Esophagus mucosa (tissue), 1 donor: ENCODE measurements at regions not wholly inside any gene's neighbourhood (a gene's known extent, or its start where the extent isn't known, plus 50 kb on each side); places are given as distances from the start of the nearest gene placed in this dataset.
"Not testable (repeated sequence)": the region's sequence is repeated elsewhere in the genome, so short reads cannot be mapped to it uniquely, and the experiment has no call there.

ENCODE experiments used
- ATAC-seq: fragments of 200-7000 bp; cut with Tn5 transposase; one replicate; pipeline ENCODE4 v1.9.1; 2020
- donor health status: DM: yes; HTN: yes; CAD: no.

DNA sequence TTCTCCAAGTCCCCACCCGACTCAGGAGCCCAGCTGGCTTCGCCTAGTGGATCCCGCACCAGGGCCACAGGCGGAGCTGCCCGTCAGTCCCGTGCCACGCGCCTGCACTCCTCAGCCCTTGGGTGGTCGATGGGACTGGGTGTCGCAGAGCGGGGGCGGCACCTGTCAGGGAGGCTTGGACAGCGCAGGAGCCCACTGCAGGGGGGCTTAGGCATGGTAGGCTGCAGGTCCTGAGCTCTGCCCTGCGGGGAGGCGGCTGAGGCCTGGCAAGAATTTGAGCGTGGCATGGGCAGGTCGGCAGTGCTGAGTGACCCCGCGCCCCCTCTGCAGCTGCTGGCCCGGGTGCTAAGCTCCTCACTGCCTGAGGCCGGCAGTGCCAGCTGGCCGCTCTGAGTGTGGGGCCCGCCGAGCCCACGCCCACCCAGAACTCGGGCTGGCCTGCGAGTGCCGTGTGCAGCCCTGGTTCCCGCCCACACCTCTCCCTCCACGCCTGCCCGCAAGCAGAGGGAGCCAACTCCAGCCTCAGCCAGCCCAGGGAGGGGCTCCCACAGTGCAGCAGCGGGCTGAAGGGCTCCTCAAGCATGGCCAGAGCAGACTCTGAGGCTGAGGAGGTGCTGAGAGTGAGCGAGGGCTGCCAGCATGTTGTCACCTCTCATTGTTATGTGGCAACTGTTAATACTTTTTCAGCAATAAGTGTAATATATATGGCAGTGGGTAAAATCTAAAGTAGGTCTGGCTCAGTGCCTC is 548.4 kb upstream of the BRINP3 start:
- ATAC-seq: no peak

DNA sequence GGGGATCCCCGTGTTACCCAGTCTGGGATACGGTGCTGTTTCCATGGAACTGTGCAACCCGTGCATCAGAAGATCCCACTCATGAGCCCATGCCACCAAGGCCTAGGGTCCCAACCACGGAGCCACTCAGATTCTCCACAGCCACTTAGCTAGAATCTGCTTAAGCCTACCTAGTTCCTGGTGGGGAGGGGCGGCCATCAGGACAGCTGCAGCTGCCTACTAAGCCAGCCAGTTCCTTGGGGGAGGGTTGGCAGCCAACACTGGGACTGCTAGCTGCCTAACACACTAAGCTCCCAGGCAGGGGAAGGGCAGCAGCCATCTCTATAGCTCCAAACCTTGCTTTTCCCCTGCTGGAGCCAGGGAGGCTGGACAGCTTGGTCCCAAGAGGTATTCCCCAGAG is 549.2 kb upstream of the BRINP3 start:
- ATAC-seq: no peak

DNA sequence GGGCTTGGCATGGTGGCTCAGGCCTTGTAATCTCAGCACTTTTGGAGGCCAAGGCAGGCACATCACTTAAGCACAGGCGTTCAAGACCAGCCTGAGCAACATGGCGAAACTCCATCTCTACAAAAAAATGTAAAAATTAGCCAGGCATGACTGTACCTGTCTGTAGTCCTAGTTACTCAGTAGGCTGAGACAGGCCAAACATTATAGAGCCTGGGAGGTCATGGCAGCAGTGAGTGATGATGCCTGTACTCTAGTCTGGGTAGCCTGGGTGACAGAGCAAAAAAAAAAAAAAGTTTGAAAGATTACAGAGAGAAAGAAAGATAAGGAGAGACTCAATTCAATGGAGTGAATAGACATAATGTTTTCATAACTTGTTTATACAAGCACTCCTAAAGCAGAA is 556.5 kb upstream of the BRINP3 start:
- ATAC-seq: no peak

DNA sequence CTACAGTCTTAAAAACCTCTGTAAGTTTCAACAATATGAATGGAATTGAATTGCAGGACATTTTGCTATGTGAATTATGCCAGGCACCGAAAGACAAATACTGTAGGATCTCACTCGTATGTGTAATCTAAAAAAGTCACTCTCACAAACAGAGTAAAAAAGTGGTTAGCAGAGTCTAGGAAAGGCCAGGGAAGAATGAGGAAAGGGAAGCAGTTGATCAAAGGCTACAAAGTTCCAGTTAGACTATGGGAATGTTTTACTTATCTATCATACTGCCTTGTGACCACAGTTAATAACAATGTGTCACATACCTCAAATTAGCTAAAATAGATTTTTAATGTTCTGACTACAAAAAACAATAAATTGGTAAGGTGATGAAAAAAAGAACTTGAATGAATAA is 565.4 kb upstream of the BRINP3 start:
- no peak for ATAC-seq

DNA sequence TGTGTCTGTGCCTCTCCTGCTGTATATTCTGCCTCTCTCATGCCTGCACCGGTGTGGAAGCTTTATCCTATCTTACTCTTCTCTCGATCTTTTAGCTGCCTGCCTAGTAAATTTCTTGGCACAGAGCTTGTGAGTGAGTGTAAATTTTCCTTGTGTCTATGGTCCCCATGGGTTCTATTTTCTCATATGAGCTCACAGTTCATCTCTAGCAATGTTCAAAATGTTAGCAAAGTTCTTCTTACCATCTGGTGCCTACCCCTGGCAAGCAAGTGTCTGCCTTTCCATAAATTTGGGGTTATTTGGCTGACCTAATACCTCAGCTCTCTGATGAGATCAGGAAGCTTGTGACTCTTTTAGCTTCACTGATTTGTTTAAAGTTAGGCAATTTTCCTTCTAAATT is 572.1 kb upstream of the BRINP3 start:
- no peak for ATAC-seq

DNA sequence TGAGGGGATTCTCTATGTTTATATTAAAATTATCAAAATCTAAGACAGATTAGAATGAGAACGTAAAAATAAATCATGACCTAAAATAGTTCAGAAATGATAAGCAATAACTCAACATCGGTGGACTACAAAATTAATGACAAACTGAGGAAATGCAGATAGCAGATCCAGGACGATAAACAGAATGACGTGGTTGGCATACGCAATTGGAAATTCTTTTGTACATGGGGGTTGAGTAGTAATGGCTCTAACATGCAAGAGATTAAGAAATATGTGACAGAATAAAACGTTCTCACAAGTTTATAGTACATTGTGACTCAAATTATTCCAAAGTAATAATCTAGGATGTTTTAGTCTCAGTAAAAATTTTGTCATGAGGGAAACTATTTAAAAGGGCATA is 575.2 kb upstream of the BRINP3 start:
- ATAC-seq: no peak

DNA sequence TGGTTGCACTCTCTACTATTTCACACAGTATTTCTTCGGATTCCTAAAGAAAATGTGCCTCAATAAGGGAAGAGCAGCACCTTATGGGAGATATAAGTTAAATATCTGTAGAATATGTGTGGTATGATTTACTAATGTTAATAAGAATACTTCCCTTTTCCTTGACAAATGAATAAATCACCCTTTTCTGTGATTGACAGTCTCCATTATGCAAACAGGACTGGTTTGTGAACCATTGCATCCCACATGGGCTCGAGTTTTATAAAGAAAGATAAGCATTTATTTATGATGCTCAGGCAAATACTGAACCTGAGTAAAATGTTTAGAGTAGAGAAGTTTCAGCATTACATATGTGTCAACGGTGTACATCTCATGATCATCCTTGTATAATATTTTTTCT is 587.7 kb upstream of the BRINP3 start:
- ATAC-seq: no peak

DNA sequence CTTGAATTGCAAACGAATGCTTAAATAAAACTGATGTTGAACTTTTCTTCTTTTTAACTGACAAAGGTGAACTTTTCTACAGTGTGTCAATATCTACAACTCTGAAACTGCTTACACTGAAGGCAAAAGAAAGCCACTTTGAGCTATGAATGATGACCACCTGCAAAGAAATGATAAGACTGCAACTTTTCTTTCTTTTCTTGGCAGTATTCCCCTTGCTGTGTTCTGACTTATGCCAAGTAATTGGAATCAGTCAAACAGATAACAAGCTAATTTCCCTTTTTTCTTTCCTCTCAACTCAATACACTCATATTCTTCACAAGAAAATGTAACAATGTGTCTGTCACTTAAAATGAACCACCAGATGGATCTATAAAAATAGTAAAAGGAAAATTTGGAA is 588.1 kb upstream of the BRINP3 start:
- no peak for ATAC-seq

DNA sequence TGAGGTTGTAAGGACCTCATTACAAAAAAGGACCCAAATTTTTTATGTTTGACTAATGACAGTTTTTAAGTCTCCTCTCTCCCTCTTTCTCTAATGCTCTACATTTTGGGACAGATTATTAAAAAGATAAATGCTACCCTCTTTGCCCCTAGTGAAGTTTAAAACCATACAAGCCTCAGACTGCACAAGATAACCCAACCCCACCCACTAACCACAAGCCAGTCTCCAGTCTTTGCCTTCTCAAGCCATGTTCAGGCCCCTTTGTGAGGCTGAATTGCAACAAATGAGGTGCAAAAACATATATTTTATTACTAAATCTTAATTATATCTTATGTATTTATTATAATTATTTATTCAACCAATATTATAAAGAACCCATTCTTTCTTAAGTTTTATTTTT is 597.2 kb upstream of the BRINP3 start:
- ATAC-seq: no peak

DNA sequence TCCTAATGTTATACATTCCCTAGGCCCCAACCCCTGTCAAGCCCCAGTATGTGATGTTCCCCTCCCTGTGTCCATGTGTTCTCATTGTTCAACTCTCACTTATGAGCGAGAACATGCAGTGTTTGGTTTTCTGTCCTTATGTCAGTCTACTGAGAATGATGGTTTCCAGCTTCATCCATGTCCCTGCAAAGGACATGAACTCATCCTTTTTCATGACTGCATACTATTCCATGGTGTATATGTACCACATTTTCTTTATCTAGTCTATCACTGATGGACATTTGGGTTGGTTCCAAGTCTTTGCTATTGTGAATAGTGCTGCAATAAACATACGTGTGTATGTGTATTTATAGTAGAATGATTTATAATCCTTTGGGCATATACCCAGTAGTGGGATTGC is 605.4 kb upstream of the BRINP3 start:
- not testable (repeated sequence) for ATAC-seq

DNA sequence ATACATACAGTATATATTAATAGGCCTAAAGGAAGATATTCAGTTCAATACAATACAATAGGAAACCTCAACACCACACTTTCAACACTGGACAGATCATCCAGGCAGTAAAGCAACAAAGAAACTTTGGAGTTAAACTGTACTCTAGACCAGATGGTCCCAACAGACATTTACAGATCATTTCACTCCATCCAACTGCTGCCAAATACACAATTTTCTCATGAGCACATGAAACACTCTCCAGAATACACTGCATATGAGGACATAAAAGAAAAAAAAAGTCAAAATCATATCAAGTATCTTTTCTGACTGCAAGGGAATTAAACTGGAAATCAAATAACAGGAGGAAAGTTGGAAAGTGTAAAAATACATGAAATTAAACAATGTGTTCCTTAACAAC is 607.5 kb upstream of the BRINP3 start:
- no peak for ATAC-seq

DNA sequence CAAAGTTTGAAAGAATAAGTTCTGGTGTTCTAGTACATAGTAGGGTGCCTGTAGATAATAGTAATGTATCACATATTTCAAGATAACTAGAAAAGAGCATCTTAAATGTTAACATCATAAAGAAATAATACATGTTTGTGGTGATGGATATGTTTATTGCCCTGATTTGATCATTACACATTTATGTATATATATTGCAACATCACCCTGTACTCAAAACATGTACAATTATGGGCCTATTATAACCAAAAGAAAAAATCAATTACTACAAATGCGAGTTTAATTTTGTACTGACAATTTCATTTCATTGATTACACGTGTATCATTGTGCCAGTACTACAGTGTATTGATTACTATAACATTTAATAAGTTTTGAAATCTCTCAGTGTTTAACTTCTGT is 609.2 kb upstream of the BRINP3 start:
- no peak for ATAC-seq

DNA sequence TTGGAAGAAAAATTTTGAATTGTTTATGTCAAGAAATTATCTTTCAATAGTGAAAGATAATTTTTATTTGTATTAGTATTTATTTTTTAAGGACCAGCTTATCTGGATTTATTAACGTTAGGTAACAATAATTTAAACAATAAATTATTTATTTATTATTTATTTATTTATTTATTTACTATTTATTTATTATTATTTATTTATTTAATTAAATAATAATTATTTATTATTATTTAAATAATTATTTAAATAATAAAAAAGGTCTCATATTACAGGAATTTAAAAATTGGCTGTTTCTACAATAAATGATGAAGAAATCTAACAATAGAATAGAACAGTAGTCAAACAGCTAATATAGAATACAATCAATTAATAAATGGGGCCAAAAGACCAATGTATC is 618.7 kb upstream of the BRINP3 start:
- ATAC-seq: no peak

DNA sequence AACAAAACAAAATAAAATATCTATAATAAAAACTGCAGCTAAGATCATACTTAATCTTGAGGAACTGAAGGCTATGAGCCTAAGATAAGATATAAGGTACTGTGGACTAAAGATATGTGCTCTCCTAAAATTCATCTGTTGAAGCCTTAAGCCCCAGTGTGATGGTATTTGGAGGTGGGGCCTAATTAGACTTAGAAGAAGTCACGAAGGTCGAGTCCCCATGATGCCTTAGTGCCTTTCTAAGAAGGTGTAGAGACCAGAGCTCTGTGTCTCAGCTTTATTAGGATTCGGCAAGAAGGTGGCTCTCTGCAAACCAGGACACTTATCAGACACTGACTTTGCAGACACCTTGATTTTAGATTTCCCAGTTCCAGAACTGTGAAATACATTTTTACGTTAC is 622.0 kb upstream of the BRINP3 start:
- ATAC-seq: no peak

DNA sequence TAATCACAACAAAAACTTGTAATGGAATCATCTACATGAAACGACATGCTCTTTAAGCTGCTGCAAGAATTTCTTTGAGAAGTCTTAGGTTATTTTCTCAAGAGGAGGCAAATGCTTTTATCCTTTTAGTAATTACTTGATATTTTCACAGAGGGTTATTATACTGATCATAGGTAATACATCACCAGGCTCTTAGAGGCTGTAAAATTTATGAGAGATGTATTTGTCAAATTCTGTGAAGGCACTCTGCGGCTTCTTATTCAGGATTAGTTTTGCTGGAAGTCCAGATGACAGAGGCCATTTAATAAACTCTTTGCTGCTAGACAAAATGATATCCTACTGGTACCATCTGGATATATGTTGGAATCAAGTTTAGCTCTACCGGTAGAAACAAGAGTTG is 624.3 kb upstream of the BRINP3 start:
- no peak for ATAC-seq

DNA sequence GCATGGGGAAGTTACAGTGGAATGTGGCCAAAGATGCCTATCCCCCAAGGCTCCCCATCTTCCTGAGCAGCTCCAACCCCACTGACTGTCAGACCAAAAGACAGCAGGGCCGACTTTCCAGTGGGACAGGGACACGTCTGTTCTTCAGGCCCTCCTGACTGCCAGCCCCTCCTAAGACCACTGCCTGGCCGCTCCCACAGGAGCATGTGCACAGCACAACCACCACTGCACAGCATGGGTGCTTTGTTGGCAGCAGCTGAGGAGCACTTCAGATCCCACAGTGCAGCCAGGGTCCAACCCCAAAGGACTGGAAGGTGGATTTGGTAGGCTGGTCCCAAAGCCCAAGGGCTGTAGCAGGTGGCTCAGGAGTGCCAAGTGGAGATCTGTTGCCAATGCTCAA is 648.3 kb upstream of the BRINP3 start:
- ATAC-seq: no peak

DNA sequence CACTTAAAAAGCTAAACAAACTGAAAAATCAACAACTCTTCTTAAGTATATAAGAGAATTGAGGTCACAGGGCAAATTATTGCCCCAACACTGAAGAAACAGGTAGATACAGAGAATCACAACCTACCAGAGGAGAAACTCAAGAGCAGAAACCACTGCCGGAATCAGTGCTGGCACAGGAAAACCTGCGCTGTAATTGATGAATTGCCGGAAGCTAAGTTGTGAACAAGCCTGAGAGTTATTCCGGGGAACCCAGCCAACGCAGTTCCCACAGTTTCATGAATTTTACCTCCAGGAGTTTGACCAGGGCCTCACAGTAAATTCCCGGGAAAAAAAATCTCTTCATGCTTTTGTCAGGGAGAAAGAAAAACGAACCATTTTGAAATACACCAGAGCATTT is 657.1 kb upstream of the BRINP3 start:
- no peak for ATAC-seq

DNA sequence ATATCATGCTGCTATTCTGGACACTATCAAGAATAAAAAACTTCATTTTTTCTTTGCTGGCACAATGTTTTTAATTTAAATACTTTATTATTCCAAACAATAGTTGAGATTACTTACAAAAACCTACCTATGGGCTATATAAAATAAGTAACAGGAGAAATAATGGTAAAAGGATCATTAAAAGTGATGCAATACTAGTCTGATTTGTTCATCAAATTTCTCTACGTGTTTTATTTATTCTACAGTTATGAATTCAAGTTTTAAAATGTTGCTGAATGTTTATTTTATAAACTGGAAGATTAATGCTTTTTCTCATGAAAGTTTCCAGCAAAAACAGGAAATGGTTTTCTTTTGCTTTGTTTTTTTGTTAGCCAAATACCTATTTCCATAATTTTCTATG is 662.4 kb upstream of the BRINP3 start:
- ATAC-seq: no peak

DNA sequence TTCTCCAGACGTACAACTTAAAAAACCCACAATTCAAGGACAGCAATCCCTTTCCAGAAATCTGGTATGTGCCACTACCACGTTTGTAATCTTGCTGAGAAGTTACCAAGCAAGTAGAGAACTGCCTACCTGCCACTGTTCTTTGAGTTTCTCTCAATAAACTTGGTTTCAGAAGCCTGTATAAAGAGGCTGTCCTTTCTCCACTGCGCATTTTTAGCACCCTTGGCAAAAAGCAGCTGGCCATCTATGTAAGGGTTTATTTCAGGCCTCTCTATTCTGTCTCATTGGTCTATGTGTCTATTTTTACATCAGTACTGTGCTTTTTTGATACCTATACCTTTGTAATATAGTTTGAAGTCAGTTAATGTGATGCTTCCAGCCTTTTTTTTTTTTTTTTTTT is 665.1 kb upstream of the BRINP3 start:
- ATAC-seq: no peak

DNA sequence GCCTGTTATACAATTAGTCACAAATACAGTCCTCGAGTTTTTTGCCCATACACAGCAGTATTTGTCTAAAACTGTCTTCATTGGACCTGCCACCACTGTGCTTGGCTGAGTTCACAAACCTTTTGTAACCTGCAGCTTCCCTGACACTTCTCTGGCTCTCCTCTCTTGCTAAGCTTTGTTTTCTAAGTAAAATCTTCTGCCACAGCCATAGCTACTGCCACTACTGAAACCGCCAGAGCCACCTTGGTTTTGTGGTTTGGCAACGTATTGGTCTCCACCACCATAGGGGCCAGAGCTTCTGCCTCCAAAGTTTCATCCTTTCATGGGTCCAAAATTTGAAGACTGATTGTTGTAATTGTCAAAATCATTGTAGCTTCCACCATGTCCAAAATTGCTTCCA is 668.2 kb upstream of the BRINP3 start:
- ATAC-seq: no peak

DNA sequence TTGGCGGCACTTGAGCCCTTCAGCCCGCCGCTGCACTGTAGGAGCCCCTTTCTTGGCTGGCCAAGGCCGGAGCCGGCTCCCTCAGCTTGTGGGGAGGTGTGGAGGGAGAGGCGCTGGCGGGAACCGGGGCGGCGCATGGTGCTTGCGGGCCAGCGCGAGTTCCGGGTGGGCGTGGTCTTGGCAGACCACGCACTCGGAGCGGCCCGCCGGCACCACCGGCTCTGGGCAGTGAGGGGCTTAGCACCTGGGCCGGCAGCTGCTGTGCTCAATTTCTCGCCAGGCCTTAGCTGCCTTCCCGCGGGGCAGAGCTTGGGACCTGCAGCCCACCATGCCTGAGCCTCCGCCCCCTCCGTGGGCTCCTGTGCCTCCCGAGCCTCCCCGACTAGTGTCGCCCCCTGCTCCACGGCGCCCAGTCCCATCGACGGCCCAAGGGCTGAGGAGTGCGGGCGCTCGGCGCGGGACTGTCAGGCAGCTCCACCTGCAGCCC is 673.7 kb upstream of the BRINP3 start:
- ATAC-seq: no peak

DNA sequence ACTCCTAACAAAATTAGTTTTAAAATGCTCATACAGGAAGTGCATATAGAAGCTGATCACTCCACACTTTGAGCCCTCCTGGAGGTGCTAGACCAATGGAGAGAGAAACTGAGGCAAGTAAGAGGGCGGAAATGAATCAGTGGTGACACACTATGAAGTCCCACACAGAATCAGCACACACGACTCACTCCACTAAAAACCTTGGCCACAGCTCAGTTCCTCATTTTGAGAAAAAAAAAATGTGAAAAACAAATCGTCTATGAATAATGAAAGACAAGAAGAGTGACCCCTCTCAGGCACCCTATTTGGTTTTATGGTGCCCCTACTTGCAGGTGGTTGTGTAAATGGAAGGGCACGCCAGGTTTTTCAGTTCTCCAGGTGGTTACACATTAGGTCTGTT is 675.1 kb upstream of the BRINP3 start:
- no peak for ATAC-seq

DNA sequence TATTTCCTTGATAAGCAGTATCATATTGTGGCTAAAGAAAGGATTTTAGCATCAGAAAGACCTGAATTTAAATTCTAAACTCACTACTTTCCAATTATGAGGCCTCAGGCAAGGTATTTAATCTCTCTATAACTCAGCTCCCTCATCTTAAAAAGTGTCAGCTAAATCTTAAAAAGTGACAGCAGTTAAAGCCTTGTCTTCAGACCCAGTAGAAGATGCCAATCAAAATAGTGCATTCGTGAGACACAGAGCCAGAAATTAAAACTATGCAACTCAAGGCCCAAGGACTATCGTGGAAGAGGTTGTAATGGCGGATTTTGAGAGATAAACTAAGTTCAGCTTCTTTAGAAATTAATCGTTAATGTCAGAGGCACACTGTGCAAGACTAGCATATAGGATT is 677.5 kb upstream of the BRINP3 start:
- ATAC-seq: no peak

DNA sequence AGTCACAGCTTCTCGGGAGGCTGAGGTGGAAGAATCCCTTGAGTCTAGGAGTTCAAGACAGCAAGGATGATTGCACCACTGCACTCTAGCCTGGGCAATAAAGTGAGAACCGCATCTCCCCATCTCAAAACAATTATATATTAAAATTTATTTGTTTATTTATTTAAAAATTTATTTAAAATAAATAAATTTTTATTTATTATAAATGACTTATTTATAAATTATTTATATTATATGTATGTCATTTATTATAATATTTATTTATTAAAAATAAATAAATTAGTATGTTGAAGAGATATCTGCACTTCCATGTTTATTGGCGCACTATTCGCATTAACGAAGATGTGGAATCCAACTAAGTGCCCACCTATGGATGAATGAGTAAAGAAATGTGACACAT is 683.2 kb upstream of the BRINP3 start:
- ATAC-seq: no peak

DNA sequence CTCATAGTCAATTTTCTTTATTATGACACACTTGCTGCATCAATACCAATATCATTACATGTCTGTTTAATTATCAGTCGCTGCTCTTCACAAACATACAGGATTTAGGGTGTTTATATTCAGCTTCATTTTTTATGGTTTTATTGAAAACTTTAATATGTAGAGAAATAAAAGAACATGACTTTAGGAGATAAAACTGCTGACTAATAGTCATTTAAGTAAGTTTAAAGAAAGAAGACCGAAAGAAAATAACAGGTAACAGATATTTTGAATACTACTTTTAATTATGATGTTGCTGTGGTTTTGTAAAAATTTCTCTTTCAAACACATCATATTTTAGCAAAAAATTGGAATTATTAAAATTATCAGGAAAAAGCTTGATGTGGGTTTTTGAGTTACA is 685.1 kb upstream of the BRINP3 start:
- ATAC-seq: no peak
